Upper lobe of right lung (tissue), 1 donor: ENCODE measurements at regions not wholly inside any gene's neighbourhood (a gene's known extent, or its start where the extent isn't known, plus 50 kb on each side); places are given as distances from the start of the nearest gene placed in this dataset.

Source experiments
- ATAC-seq: fragments of 200-7000 bp; cut with Tn5 transposase; one replicate; pipeline ENCODE4 v1.9.1; 2020; ENCODE audit warnings: mild to moderate bottlenecking, moderate library complexity
- DNase-seq: peaks from one replicate; pipeline ENCODE4 v3.0.0-alpha.2; 2020
- H3K27ac ChIP-seq: fragments of 200-600 bp; one replicate; pipeline ENCODE4 v1.8.0; 2022
- H3K27me3 ChIP-seq: fragments of 200-600 bp; one replicate; pipeline ENCODE4 v1.8.0; 2022; ENCODE audit warnings: mild to moderate bottlenecking
- H3K36me3 ChIP-seq: fragments of 200-600 bp; one replicate; pipeline ENCODE4 v1.8.0; 2022
- H3K4me1 ChIP-seq: fragments of 200-600 bp; one replicate; pipeline ENCODE4 v1.8.0; 2022
- H3K4me3 ChIP-seq: fragments of 200-600 bp; one replicate; pipeline ENCODE4 v1.8.0; 2022; ENCODE audit warnings: mild to moderate bottlenecking
- H3K9me3 ChIP-seq: fragments of 200-600 bp; one replicate; pipeline ENCODE4 v1.8.0; 2022
- CTCF ChIP-seq: fragments of 200-600 bp; IDR thresholded peaks from one replicate; pipeline ENCODE4 v1.8.0; 2022; ENCODE audit warnings: antibody characterized with exemption
- intact Hi-C: fragments of 100-400 bp; cut with DNase I; formaldehyde crosslinking; loops from one replicate; pipeline ENCODE4 v1.11.0; 2022
- donor health status: DM: no; HTN: yes; CAD: no; lungs with severe emphysema.

DNA sequence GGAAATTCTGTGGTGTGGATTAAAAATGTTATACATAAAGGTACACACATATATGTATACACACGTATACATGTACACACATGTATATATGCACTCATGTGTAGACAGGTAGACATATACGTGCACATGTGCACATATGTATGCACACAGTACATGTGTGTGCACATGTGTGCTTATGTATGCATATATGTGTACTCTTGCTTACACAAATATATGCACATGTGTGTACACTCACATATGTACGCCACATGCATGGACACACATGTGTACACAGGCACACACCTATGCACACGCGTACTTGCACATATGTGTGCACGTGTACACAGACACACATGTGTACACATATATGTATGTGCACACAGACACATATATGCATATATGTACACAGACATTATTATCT, 142.8 kb upstream of the SALL3 start:
- Histone ChIP-seq H3K4me1 (no peaks in the 10 kb centered on the region), H3K36me3 (no peaks in the 10 kb centered on the region), H3K27ac (no peak overlapping the region), H3K9me3 (no peaks in the 10 kb centered on the region), H3K27me3 (no peaks in the 10 kb centered on the region), H3K4me3 (no peak overlapping the region)
- no peak for DNase-seq
- no peak for TF ChIP-seq CTCF
- ATAC-seq: no peak
- intact Hi-C loops: no loop called here

GRCh38 chr18:78837754-78838153, 141.9 kb upstream of the SALL3 start:
- Histone ChIP-seq H3K27me3 (no peaks in the 10 kb centered on the region), H3K9me3 (no peaks in the 10 kb centered on the region), H3K27ac (no peak overlapping the region), H3K4me1 (no peaks in the 10 kb centered on the region), H3K36me3 (no peaks in the 10 kb centered on the region), H3K4me3 (no peak overlapping the region)
- intact Hi-C loops: no loop called here
- DNase-seq (no peak), ATAC-seq (no peak)
- TF ChIP-seq CTCF: no peak

GRCh38 chr18:78838183-78838582, 141.4 kb upstream of the SALL3 start:
- intact Hi-C loops: no loop called here
- TF ChIP-seq CTCF: no peak
- no peak overlapping the region for H3K27ac ChIP-seq
- no peaks in the 10 kb centered on the region for H3K27me3 ChIP-seq
- no peaks in the 10 kb centered on the region for H3K9me3 ChIP-seq
- H3K4me1 ChIP-seq: no peaks in the 10 kb centered on the region
- H3K4me3 ChIP-seq: no peak overlapping the region
- DNase-seq (no peak), ATAC-seq (no peak)
- H3K36me3 ChIP-seq: no peaks in the 10 kb centered on the region

GRCh38 chr18:78849046-78849445, 130.6 kb upstream of the SALL3 start:
- no peaks in the 10 kb centered on the region for H3K36me3 ChIP-seq
- TF ChIP-seq CTCF: no peak
- no peaks in the 10 kb centered on the region for H3K9me3 ChIP-seq
- H3K27ac ChIP-seq: no peak overlapping the region
- H3K27me3 ChIP-seq: no peaks in the 10 kb centered on the region
- no peak overlapping the region for H3K4me3 ChIP-seq
- intact Hi-C loops: no loop called here
- no peaks in the 10 kb centered on the region for H3K4me1 ChIP-seq
- ATAC-seq (no peak), DNase-seq (no peak)

GRCh38 chr18:78849458-78849857, 130.2 kb upstream of the SALL3 start:
- TF ChIP-seq CTCF: no peak
- ATAC-seq (no peak), DNase-seq (no peak)
- H3K4me3 ChIP-seq: no peak overlapping the region
- no peaks in the 10 kb centered on the region for H3K27me3 ChIP-seq
- no peaks in the 10 kb centered on the region for H3K9me3 ChIP-seq
- H3K27ac ChIP-seq: no peak overlapping the region
- no peaks in the 10 kb centered on the region for H3K36me3 ChIP-seq
- no peaks in the 10 kb centered on the region for H3K4me1 ChIP-seq
- intact Hi-C loops: no loop called here

DNA sequence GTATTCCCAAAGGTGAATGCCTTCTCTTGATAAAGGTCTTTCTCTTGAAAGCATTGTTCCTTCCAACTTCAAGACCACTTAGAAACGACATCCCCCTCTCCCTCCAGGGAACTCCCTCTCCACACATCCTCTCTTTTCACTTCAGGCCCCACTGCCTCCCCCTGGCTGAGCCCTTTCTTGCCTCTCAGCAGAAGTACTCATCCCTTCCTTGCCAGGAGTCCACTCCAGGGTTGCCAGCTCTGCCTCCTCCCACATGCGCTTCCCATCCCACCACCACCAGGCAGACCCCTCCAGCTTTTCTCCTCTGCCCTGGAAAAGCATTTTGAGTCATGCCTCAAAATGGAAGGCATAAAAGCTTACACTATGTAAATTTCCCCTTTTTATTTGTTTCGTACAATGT, 126.3 kb upstream of the SALL3 start:
- Histone ChIP-seq H3K9me3 (no peaks in the 10 kb centered on the region), H3K4me1 (no peaks in the 10 kb centered on the region), H3K4me3 (no peak overlapping the region), H3K27me3 (no peaks in the 10 kb centered on the region), H3K36me3 (no peaks in the 10 kb centered on the region), H3K27ac (no peak overlapping the region)
- ATAC-seq (no peak), DNase-seq (no peak)
- intact Hi-C loops: no loop called here
- no peak for TF ChIP-seq CTCF
